ENCODE measurements at regions not wholly inside any gene's neighbourhood (a gene's known extent, or its start where the extent isn't known, plus 50 kb on each side); places are given as distances from the start of the nearest gene placed in this dataset.

DNA sequence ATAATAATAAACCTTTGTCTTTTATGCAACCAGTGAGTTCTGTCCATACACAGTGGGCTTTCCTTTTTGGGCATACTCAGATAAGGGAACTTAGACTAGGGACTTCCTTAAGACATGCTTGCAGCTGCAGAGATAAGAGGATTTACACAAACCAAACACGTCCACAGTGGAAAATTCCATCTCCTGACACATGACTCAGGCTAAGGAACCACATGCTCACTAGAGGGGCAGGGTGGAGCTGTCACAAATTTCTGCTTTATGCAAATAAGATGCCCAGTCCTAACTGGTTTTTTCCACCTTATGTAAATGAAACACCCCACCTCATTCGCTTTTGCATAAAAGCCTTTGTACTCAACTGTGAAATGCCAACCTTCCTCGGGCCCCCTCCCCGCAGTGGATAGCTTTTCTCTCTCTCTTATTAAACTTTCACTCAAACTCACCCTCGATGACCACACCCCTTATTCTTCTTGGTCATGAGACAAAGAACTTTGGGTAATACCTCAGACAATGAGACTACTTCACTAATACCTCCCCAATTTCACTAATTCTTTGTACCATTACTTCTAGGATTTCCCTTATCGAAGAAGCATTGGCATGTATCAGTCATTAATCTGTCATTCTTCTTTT, 170.3 kb upstream of the FTMT start:
- no peak for DNase-seq

- no peak for DNase-seq
These were observed 163.6 kb upstream of the FTMT start for GRCh38 chr5:121688126-121688525.

DNA sequence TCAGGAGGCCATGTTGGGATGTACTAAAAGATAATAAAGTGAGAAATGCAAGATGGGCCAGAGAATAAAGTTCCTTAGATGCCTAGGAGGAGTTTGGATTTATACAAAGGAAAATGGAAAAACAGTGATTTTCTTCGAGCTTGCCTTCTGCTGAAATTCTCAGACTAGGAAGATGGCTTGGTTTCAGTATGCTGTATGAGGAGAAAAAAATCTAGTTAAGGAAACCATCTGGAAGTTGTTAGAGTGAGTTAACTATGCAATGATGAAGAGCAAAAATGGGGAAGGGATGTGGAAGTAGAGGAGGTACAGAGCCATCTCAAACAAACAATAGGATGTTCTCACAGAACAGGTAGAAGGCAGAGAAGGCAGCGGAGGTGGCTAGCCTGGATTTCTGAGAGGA, 162.9 kb upstream of the FTMT start:
- no peak for DNase-seq

DNA sequence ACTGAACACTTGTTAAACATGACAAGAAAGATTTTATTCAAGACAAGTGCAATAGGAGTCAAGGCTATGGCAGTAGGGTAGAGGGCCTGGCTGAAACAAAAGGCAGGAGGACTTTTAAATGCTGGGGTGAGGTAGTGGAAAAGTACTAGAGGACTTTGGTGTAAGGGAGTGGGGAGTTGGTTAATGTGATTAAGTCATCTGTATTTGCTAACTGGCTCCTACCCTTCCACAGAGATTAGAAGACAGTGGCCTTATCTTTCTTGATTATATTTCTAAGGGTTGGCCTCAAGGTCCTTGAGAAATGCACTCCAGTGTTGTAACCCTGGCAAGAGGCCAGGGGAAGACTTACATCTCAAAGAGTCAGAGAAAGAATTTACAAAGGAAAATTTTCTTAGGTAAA, 160.2 kb upstream of the FTMT start:
- DNase-seq, result no peak

- DNase-seq, result no peak
These were observed 159.5 kb upstream of the FTMT start for GRCh38 chr5:121692158-121692557.

DNA sequence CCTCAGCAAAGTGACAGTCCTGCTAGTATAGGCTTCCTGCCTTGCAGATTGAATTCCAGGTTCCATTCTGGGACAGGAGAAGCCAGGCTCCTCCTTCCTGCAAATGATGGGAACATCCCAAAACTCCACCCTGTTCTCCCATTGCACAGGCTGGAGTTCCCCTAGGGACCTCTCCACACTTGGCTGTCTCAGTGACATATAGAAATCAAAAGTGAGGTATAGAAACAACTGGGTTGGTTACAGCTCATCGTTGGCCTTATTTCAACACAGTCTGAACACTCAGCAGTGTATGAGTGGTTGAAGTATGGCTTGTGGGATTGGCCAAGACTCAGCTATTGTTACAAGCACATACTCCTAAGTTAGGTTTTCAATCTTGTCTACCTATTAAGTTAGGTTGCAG, 157.8 kb upstream of the FTMT start:
- DNase-seq, result no peak

GRCh38 chr5:121695307-121695706, 156.4 kb upstream of the FTMT start:
- no peak for DNase-seq

GRCh38 chr5:121698690-121699089, 153.0 kb upstream of the FTMT start:
- no peak for DNase-seq

- no peak for DNase-seq
These were observed 150.0 kb upstream of the FTMT start for GRCh38 chr5:121701731-121702130.

GRCh38 chr5:121702682-121703081, 149.0 kb upstream of the FTMT start:
- no peak for DNase-seq

DNA sequence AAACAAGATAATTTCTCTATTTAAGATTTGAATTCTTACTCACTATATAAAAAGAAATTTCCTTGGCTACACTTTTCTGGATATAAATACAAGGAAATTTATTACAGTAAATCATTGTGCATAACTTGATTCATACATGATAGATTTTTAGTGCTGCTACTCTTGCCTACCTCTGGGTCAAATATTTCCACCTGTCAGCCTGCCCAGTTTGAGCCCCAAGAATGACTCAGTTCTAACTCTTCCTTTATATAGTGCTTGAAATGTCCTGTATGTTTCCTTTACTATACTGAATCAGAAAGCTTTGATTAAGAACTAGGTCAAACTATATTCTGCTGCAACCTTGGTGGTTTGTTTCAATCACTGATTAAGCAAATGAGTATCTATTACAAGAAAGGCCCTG, 147.4 kb upstream of the FTMT start:
- DNase-seq, result no peak

DNA sequence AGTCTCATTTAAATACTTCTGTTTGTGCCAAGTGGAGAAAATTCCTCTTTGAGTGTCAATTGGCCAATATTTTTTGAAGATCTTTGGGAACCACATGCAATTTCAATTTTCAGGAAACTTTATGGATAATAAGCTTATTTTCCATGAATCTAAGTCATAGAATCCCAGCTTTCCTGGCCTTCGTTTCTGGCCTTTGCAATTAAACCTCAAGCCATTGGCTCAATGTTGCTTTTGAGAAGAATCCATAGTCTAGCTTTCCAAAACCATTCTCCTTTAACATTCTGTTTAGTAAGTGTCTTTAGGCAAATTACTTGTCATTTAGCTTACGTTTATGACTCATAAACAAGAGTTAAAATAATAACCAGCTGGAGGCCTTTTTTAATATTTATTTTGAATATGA, 145.0 kb upstream of the FTMT start:
- no peak for DNase-seq

DNA sequence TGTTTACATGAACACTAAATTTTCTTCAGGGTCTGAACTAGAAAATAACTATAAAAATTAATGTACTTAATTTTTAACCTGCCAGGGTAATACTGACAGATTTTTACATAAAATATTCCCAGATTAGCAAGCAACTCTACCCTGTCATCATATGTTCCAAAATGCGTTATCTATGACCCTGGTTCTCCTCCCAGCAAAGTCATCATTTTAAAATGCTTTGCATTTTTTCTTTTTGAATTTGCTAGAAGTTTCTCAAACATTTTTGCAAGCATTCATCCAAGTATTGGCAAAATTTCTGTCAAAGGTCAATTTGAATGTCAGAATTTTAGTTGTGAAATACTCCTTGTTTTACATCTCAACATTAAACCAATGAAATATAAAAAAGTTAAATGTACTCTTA, 144.5 kb upstream of the FTMT start:
- no peak for DNase-seq

GRCh38 chr5:121711416-121711815, 140.3 kb upstream of the FTMT start:
- no peak for DNase-seq

DNA sequence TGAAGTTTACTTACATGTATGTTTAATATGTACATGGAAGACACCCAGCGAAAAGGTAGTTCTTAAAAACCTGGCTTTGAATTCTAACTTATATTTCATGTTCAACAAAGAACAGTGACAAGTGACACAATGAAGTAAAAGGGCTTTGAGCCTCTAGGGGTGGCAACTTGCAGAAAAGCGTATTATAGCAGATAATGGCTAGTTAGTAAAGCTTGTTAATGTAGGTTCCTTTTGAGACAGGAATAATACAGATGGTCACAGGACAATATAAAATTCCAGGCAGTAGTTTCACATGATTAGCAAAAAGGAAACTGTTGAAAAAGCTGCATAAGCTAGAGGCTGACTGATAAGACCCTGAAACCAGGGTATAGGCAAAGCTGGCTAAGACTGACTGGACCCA, 132.4 kb upstream of the FTMT start:
- DNase-seq, result no peak

GRCh38 chr5:121725450-121725849, 126.2 kb upstream of the FTMT start:
- no peak for DNase-seq

DNA sequence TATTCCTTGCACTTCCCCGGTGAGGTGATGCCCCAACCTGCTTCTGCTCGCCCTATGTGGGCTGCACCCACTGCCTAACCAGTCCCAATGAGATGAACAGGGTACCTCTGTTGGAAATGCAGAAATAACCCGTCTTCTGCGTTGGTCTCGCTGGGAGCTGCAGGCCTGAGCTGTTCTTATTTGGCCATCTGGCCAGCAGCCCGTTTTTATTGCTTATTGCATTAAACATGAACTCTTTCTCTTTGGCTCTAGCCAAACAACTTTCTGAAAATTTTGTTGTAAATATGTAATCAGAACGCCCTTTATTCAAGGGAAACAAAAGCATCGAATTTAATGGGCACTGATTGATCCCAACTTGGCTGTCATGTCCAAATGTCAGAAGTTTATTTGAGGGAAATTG, 124.7 kb upstream of the FTMT start:
- no peak for DNase-seq

DNA sequence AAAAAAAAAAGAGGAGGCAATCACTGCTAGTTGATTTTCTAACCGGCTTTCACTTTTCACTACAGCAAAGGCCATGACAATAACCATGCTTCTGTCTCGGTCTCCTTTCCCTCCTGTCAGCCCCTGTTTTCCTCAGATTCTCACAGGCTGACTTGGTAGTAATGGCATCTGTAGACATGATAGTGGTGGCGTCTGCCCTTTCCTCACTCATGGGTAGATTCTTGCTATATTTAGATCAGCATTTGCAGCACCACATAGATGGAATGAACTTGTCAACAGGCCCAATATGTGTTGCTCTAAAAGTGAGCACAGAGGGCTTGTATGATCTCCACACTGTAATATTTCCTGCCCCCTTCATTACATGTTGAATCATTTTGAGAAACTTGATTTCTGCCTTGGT, 120.3 kb upstream of the FTMT start:
- DNase-seq, result no peak

GRCh38 chr5:121735618-121736017, 116.1 kb upstream of the FTMT start:
- no peak for DNase-seq

DNA sequence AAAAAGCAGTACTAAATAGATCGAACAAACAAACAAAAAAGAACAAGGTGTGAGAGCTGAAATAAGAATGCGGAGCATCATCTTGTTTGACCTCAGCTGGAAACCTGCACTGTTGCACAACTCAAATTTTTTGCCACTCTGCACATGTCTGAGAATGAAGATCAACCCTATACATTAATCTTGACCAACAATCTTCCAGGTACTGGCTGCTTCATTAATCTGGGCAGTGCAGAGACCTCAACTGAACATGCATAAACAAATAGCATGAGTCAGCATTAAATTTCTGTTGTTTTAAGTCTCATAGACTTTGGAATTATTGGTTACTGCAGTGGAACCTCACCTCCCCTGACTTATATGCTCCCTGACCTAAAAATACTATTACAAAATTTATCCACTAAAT, 114.6 kb upstream of the FTMT start:
- DNase-seq, result no peak

GRCh38 chr5:121741156-121741555, 110.5 kb upstream of the FTMT start:
- no peak for DNase-seq

DNA sequence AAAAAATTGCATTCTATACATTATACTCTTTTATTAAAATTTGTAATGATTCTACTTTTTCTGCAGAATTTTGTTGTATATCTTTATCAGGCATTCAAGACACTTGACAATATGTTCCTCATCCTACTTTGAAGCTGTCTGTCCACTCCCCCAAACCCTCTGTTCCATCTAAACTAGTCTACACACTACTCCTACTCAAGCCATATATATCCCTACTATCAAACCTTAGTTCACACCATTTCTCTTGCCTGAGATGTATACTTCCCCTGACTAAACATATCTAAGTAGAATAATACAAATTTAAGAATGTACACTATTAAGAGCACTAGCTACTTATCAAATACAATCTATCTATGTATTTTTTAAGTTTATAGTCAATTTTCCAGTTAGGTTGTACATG, 107.1 kb upstream of the FTMT start:
- DNase-seq, result no peak

DNA sequence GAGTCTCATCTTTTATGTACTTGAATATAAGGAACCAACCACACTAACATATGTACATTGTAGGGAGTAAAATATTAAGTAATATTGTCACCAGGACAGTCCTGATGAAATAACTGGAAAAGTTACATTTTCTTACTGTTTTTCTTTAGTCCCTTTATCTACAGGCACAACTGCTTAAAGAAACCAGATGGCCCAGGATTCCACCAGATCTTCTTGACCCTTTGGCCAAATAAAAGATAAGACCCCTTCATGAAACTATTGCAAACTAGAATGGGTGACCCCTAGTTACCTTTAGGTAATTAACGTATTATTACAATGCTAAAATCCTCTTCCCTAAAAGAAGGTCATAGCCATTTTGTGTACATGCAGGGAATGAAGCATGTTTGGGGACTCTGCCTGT, 106.3 kb upstream of the FTMT start:
- DNase-seq, result no peak

GRCh38 chr5:121746763-121747162, 104.9 kb upstream of the FTMT start:
- DNase-seq, result no peak

DNA sequence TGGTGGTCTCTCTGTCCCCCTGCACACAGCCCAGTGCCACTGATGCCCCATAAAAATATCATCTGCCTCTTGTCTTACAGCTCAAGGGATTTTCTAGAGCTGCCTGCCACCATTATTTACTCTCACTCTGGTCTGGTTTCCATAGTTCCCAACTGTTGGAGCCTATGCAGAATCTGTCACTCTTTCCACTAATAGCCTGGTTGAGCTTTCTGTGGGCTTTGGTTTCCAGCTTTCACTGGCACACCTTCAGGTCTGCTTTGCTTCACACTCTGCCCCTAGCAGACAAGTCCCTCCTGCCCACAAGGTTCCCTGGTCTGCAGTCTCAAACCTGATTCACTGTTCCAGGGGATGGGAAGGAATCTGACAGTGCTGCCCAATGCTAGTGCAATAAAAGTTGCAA, 103.0 kb upstream of the FTMT start:
- DNase-seq, result no peak

GRCh38 chr5:121752149-121752548, 99.5 kb upstream of the FTMT start:
- DNase-seq, result no peak

Measured in activated CD4-positive, alpha-beta T cell treated with anti-CD3 and anti-CD28 coated beads, Interleukin-2, amount 50 U/mL, for 16 hours (primary cell).